Liver (tissue), 8 donors: ENCODE measurements at regions not wholly inside any gene's neighbourhood (a gene's known extent, or its start where the extent isn't known, plus 50 kb on each side); places are given as distances from the start of the nearest gene placed in this dataset.

Source experiments
- DNase-seq: peaks from one replicate; pipeline ENCODE4 v3.0.0-alpha.2; 2017; ENCODE audit warnings: low spot score
- H3K27ac ChIP-seq, 2 donors: one replicate each; pipeline ENCODE4 v1.7.0; 2013; ENCODE audit warnings: inconsistent platforms in 2 of 2, low read length in 2 of 2, control low read depth in 1 of 2, low read depth in 1 of 2, mild to moderate bottlenecking in 1 of 2
- H3K27me3 ChIP-seq, 4 donors: one replicate each; pipeline versions ENCODE4 v1.6.1 to v1.7.0; 2013; ENCODE audit warnings: low read length in 3 of 4, inconsistent platforms in 1 of 4, mild to moderate bottlenecking in 1 of 4, moderate library complexity in 1 of 4; ENCODE audit not compliant: control insufficient read depth in 4 of 4, insufficient read depth in 4 of 4
- H3K36me3 ChIP-seq, 4 donors: one replicate each; pipeline versions ENCODE4 v1.6.1 to v1.7.0; 2013; ENCODE audit warnings: low read length in 3 of 4, mild to moderate bottlenecking in 3 of 4, low read depth in 1 of 4, moderate library complexity in 1 of 4; ENCODE audit not compliant: control insufficient read depth in 4 of 4, insufficient read depth in 3 of 4
- H3K4me1 ChIP-seq, 4 donors: one replicate each; pipeline versions ENCODE4 v1.6.1 to v1.7.0; 2013; ENCODE audit warnings: low read length in 3 of 4, mild to moderate bottlenecking in 3 of 4, moderate library complexity in 1 of 4; ENCODE audit not compliant: control insufficient read depth in 4 of 4, insufficient read depth in 4 of 4
- H3K4me3 ChIP-seq, 3 donors: one replicate each; pipeline versions ENCODE4 v1.6.1 to v1.7.0; 2013; ENCODE audit warnings: low read length in 3 of 3, control low read depth in 1 of 3, low read depth in 1 of 3, mild to moderate bottlenecking in 1 of 3
- H3K9ac ChIP-seq, 2 donors: one replicate each; pipeline ENCODE4 v1.7.0; 2013; ENCODE audit warnings: low read length in 2 of 2, mild to moderate bottlenecking in 2 of 2, moderate library complexity in 2 of 2, control low read depth in 1 of 2, low read depth in 1 of 2
- H3K9me3 ChIP-seq, 4 donors: one replicate each; pipeline versions ENCODE4 v1.6.1 to v1.7.0; 2013; ENCODE audit warnings: low read length in 3 of 4; ENCODE audit not compliant: control insufficient read depth in 4 of 4
- EGR1 ChIP-seq, 2 donors: IDR thresholded peaks; 2 replicates each; pipeline ENCODE4 v1.6.1; 2016 to 2018; ENCODE audit warnings: antibody characterized with exemption in 2 of 2, low read depth in 2 of 2
- FOXA1 ChIP-seq: IDR thresholded peaks from 2 replicates; pipeline ENCODE4 v1.6.1; 2016; ENCODE audit warnings: antibody characterized with exemption
- FOXA2 ChIP-seq: IDR thresholded peaks from 2 replicates; pipeline ENCODE4 v1.6.1; 2016; ENCODE audit warnings: antibody characterized with exemption
- HNF4A ChIP-seq, 2 donors: conservative IDR thresholded peaks; 2 replicates each; pipeline ENCODE4 v1.6.1; 2016; ENCODE audit warnings: antibody characterized with exemption in 2 of 2, mild to moderate bottlenecking in 2 of 2
- HNF4G ChIP-seq: IDR thresholded peaks from 2 replicates; pipeline ENCODE4 v1.6.1; 2016; ENCODE audit warnings: antibody characterized with exemption
- JUND ChIP-seq, 2 donors: IDR thresholded peaks; 2 replicates each; pipeline ENCODE4 v1.6.1; 2016; ENCODE audit warnings: antibody characterized with exemption in 2 of 2
- NR2F2 ChIP-seq: IDR thresholded peaks from 2 replicates; pipeline ENCODE4 v1.6.1; 2016; ENCODE audit warnings: antibody characterized with exemption
- RAD21 ChIP-seq, 2 donors: IDR thresholded peaks; 2 replicates each; pipeline ENCODE4 v1.6.1; 2016; ENCODE audit warnings: antibody characterized with exemption in 2 of 2, mild to moderate bottlenecking in 2 of 2
- RXRA ChIP-seq, 2 donors: IDR thresholded peaks; 2 replicates each; pipeline ENCODE4 v1.6.1; 2017 to 2018; ENCODE audit warnings: antibody characterized with exemption in 2 of 2, mild to moderate bottlenecking in 1 of 2
- SP1 ChIP-seq: IDR thresholded peaks from 2 replicates; pipeline ENCODE4 v1.6.1; 2018; ENCODE audit warnings: antibody characterized with exemption, mild to moderate bottlenecking
- TAF1 ChIP-seq: conservative IDR thresholded peaks from 2 replicates; pipeline ENCODE4 v1.6.1; 2016; ENCODE audit warnings: antibody characterized with exemption, mild to moderate bottlenecking
- YY1 ChIP-seq: IDR thresholded peaks from 2 replicates; pipeline ENCODE4 v1.6.1; 2016; ENCODE audit warnings: antibody characterized with exemption, mild to moderate bottlenecking
- WGBS: extraction: QIAGEN DNeasy Blood & Tissue Kit; methylation state at CpG from one replicate; pipeline ENCODE4 v1.1.7; 2013; 5-methylcytosine and 5-hydroxymethylcytosine counted together
- TF ChIP-seq, protein P1 (sequence below): IDR thresholded peaks from 2 replicates; pipeline ENCODE4 v1.6.1; 2016; ENCODE audit warnings: antibody characterized with exemption
- TF ChIP-seq, protein P2 (sequence below): fragments of 150-350 bp; IDR thresholded peaks from 2 replicates; pipeline ENCODE4 v1.5.1; 2017; ENCODE audit warnings: improper control_type of control experiment, low read depth, low read length; ENCODE audit not compliant: missing input control
- TF ChIP-seq, protein P3 (sequence below): IDR thresholded peaks from 2 replicates; pipeline ENCODE4 v1.6.1; 2016; ENCODE audit warnings: antibody characterized with exemption
- TF ChIP-seq, protein P4 (sequence below): IDR thresholded peaks from 2 replicates; pipeline ENCODE4 v1.6.1; 2016; ENCODE audit warnings: antibody characterized with exemption
- TF ChIP-seq, protein P5 (sequence below): IDR thresholded peaks from 2 replicates; pipeline ENCODE4 v1.6.1; 2016; ENCODE audit warnings: antibody characterized with exemption, mild to moderate bottlenecking
- donor health status: healthy.
- donor health status: healthy.
- donor health status: healthy.
- donor health status: healthy.
- donor health status: healthy.

DNA sequence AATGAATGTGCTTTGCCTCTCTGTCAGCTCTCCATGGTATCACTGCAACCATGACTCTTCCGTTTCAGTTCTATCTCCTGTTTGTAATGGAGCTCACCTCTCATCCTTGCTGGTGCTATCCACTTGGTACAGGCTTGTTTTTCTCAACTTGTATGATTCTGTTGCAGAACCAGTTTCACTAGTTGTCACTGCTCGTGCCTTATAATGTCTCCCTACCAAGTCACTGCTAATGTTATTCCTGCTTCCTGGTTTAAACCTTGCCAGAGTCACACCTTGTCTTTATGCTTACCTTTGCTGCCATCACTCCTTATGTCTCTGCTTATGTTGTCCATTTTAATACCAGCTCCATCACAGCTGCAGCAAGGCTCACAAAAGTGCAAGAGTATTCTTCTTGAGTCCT is 1191.0 kb upstream of the LRRTM1 start:
- H3K27me3 ChIP-seq, result no peaks in the 10 kb centered on the region
- no peak for DNase-seq
- no peak overlapping the region for H3K4me3 ChIP-seq
- H3K4me1 ChIP-seq, result no peaks in the 10 kb centered on the region
- 64% methylated on average over 2 of the region's 2 CpGs for WGBS
- no peaks in the 10 kb centered on the region for H3K9me3 ChIP-seq
- TF ChIP-seq RAD21 (IDR thresholded peaks at IDR 0.05), result no peak
- no peak for TF ChIP-seq YY1
- TF ChIP-seq SP1, result no peak
- TF ChIP-seq TAF1, result no peak
- no peak for TF ChIP-seq EGR1 (IDR thresholded peaks at IDR 0.05; ENCODE audit: low read depth in 2 of 2)
- no peak overlapping the region for H3K27ac ChIP-seq
- H3K9ac ChIP-seq, result no peak overlapping the region
- no peaks in the 10 kb centered on the region for H3K36me3 ChIP-seq

DNA sequence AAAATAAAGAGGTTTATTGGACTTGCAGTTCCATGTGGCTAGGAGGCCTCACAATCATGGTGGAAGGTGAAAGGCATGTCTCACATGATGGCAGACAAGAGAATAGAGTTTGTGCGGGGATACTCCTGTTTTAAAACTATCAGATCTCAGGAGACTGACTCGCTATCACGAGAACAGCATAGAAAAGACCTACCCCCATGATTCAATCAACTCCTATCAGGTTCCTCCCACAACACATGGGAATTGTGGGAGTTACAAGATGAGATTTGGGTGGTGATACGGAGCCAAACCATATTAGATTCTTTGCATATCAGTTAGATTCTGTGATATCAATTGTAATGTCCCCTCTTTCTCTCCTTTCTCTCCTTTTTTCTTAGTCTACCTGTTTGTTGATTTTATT is 1178.7 kb upstream of the LRRTM1 start:
- no peak overlapping the region for H3K9ac ChIP-seq
- H3K4me3 ChIP-seq, result no peak overlapping the region
- no peaks in the 10 kb centered on the region for H3K36me3 ChIP-seq
- TF ChIP-seq RAD21 (IDR thresholded peaks at IDR 0.05) (no peak), JUND (IDR thresholded peaks at IDR 0.05) (no peak), YY1 (no peak), RXRA (IDR thresholded peaks at IDR 0.05) (no peak), SP1 (no peak), EGR1 (IDR thresholded peaks at IDR 0.05; ENCODE audit: low read depth in 2 of 2) (no peak), FOXA1 (no peak), HNF4G (no peak), HNF4A (conservative IDR thresholded peaks at IDR 0.05) (no peak), NR2F2 (no peak), FOXA2 (no peak)
- TF ChIP-seq, protein P1, sequence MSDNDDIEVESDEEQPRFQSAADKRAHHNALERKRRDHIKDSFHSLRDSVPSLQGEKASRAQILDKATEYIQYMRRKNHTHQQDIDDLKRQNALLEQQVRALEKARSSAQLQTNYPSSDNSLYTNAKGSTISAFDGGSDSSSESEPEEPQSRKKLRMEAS, result no peak
- TF ChIP-seq, protein P2, sequence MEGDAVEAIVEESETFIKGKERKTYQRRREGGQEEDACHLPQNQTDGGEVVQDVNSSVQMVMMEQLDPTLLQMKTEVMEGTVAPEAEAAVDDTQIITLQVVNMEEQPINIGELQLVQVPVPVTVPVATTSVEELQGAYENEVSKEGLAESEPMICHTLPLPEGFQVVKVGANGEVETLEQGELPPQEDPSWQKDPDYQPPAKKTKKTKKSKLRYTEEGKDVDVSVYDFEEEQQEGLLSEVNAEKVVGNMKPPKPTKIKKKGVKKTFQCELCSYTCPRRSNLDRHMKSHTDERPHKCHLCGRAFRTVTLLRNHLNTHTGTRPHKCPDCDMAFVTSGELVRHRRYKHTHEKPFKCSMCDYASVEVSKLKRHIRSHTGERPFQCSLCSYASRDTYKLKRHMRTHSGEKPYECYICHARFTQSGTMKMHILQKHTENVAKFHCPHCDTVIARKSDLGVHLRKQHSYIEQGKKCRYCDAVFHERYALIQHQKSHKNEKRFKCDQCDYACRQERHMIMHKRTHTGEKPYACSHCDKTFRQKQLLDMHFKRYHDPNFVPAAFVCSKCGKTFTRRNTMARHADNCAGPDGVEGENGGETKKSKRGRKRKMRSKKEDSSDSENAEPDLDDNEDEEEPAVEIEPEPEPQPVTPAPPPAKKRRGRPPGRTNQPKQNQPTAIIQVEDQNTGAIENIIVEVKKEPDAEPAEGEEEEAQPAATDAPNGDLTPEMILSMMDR, result no peak
- TF ChIP-seq, protein P3, sequence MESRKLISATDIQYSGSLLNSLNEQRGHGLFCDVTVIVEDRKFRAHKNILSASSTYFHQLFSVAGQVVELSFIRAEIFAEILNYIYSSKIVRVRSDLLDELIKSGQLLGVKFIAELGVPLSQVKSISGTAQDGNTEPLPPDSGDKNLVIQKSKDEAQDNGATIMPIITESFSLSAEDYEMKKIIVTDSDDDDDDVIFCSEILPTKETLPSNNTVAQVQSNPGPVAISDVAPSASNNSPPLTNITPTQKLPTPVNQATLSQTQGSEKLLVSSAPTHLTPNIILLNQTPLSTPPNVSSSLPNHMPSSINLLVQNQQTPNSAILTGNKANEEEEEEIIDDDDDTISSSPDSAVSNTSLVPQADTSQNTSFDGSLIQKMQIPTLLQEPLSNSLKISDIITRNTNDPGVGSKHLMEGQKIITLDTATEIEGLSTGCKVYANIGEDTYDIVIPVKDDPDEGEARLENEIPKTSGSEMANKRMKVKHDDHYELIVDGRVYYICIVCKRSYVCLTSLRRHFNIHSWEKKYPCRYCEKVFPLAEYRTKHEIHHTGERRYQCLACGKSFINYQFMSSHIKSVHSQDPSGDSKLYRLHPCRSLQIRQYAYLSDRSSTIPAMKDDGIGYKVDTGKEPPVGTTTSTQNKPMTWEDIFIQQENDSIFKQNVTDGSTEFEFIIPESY, result no peak
- H3K27ac ChIP-seq, result no peak overlapping the region
- H3K4me1 ChIP-seq, result no peaks in the 10 kb centered on the region
- H3K9me3 ChIP-seq, result peaks cover 0 to 2% (median 0%) of the 10 kb centered on the region in 4 donors
- no peak for DNase-seq
- H3K27me3 ChIP-seq, result no peaks in the 10 kb centered on the region
- 77% methylated on average over 4 of the region's 4 CpGs for WGBS

DNA sequence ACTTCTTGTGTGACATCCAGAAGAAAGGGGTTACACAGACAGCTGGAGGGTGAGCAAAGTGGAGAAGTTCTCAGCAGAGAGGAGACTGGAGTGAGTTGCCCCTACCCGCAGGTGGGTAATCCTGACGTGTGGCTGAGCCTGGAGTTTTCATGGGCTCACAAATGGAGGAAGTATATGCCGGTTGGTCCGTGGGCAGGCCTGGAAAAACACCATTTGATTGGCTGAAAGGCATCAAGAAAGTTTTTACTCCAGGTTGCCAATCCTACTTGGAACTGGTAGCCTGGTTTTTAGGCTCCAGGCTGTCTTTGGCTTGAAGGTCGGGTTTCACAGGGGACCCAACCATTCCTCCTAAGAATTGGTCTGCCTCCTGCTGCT is 1177.4 kb upstream of the LRRTM1 start:
- peaks cover 0 to 2% (median 0%) of the 10 kb centered on the region in 4 donors for H3K9me3 ChIP-seq
- H3K36me3 ChIP-seq, result no peaks in the 10 kb centered on the region
- H3K9ac ChIP-seq, result no peak overlapping the region
- no peaks in the 10 kb centered on the region for H3K4me1 ChIP-seq
- H3K27ac ChIP-seq, result no peak overlapping the region
- no peak for DNase-seq
- no peaks in the 10 kb centered on the region for H3K27me3 ChIP-seq
- H3K4me3 ChIP-seq, result no peak overlapping the region
- 75% methylated on average over 5 of the region's 5 CpGs for WGBS
- TF ChIP-seq NR2F2 (no peak), RXRA (IDR thresholded peaks at IDR 0.05) (no peak), HNF4G (no peak), SP1 (no peak), TAF1 (no peak), JUND (IDR thresholded peaks at IDR 0.05) (no peak), RAD21 (IDR thresholded peaks at IDR 0.05) (no peak), HNF4A (conservative IDR thresholded peaks at IDR 0.05) (no peak), FOXA2 (no peak)
- TF ChIP-seq, protein P1, result no peak
- TF ChIP-seq, protein P4, sequence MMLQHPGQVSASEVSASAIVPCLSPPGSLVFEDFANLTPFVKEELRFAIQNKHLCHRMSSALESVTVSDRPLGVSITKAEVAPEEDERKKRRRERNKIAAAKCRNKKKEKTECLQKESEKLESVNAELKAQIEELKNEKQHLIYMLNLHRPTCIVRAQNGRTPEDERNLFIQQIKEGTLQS, result no peak
- TF ChIP-seq, protein P3, result no peak
- TF ChIP-seq, protein P5, sequence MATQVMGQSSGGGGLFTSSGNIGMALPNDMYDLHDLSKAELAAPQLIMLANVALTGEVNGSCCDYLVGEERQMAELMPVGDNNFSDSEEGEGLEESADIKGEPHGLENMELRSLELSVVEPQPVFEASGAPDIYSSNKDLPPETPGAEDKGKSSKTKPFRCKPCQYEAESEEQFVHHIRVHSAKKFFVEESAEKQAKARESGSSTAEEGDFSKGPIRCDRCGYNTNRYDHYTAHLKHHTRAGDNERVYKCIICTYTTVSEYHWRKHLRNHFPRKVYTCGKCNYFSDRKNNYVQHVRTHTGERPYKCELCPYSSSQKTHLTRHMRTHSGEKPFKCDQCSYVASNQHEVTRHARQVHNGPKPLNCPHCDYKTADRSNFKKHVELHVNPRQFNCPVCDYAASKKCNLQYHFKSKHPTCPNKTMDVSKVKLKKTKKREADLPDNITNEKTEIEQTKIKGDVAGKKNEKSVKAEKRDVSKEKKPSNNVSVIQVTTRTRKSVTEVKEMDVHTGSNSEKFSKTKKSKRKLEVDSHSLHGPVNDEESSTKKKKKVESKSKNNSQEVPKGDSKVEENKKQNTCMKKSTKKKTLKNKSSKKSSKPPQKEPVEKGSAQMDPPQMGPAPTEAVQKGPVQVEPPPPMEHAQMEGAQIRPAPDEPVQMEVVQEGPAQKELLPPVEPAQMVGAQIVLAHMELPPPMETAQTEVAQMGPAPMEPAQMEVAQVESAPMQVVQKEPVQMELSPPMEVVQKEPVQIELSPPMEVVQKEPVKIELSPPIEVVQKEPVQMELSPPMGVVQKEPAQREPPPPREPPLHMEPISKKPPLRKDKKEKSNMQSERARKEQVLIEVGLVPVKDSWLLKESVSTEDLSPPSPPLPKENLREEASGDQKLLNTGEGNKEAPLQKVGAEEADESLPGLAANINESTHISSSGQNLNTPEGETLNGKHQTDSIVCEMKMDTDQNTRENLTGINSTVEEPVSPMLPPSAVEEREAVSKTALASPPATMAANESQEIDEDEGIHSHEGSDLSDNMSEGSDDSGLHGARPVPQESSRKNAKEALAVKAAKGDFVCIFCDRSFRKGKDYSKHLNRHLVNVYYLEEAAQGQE, result no peak
